ENCODE measurements at regions not wholly inside any gene's neighbourhood (a gene's known extent, or its start where the extent isn't known, plus 50 kb on each side); places are given as distances from the start of the nearest gene placed in this dataset.

- H3K9me3 Mint-ChIP-seq: no peaks in the 10 kb centered on the region
- peaks cover 2% of the 10 kb centered on the region; the same call in 1 of the 2 replicates for H3K27me3 Mint-ChIP-seq (ENCODE audit: insufficient read depth)
- H3K36me3 Mint-ChIP-seq (ENCODE audit: low read depth): no peaks in the 10 kb centered on the region
- DNase-seq: no peak
- no peak overlapping the region for H3K27ac Mint-ChIP-seq
- no peaks in the 10 kb centered on the region for H3K4me1 Mint-ChIP-seq (ENCODE audit: low read depth)
- no peak overlapping the region for H3K4me3 Mint-ChIP-seq
- TF ChIP-seq CTCF (IDR thresholded peaks at IDR 0.05): no peak
Measured at GRCh38 chrY:7866976-7867375, 955.4 kb upstream of the AMELY start.

- no peak for DNase-seq
- H3K27ac Mint-ChIP-seq: no peak overlapping the region
- no peak for TF ChIP-seq CTCF (IDR thresholded peaks at IDR 0.05)
- H3K4me3 Mint-ChIP-seq: no peak overlapping the region
- no peaks in the 10 kb centered on the region for H3K9me3 Mint-ChIP-seq
- H3K4me1 Mint-ChIP-seq (ENCODE audit: low read depth): no peaks in the 10 kb centered on the region
- no peaks in the 10 kb centered on the region; the same call in 1 of the 2 replicates for H3K27me3 Mint-ChIP-seq (ENCODE audit: insufficient read depth)
- no peaks in the 10 kb centered on the region for H3K36me3 Mint-ChIP-seq (ENCODE audit: low read depth)
Measured at GRCh38 chrY:7860781-7861614, 949.4 kb upstream of the AMELY start.

GRCh38 chrY:7850191-7850590 lies 938.6 kb upstream of the AMELY start:
- Mint-ChIP-seq H3K9me3 (no peaks in the 10 kb centered on the region), H3K27ac (no peak overlapping the region), H3K36me3 (ENCODE audit: low read depth) (no peaks in the 10 kb centered on the region), H3K4me3 (no peak overlapping the region), H3K4me1 (ENCODE audit: low read depth) (peaks cover 8% of the 10 kb centered on the region), H3K27me3 (ENCODE audit: insufficient read depth) (no peaks in the 10 kb centered on the region)
- no peak for DNase-seq
- TF ChIP-seq CTCF (IDR thresholded peaks at IDR 0.05): no peak

- no peak for DNase-seq
Measured at GRCh38 chrY:7845776-7846175, 934.2 kb upstream of the AMELY start.

GRCh38 chrY:7837046-7837445 lies 925.5 kb upstream of the AMELY start:
- Mint-ChIP-seq H3K27me3 (ENCODE audit: insufficient read depth) (peaks cover 6% of the 10 kb centered on the region; the same call in 1 of the 2 replicates), H3K36me3 (ENCODE audit: low read depth) (no peaks in the 10 kb centered on the region), H3K4me3 (no peak overlapping the region), H3K9me3 (no peaks in the 10 kb centered on the region), H3K27ac (no peak overlapping the region), H3K4me1 (ENCODE audit: low read depth) (peaks cover 22% of the 10 kb centered on the region)
- no peak for TF ChIP-seq CTCF (IDR thresholded peaks at IDR 0.05)
- DNase-seq: no peak

More at GRCh38 chrY:7845776-7846175, 934.2 kb upstream of the AMELY start:
- Mint-ChIP-seq H3K27me3 (ENCODE audit: insufficient read depth) (peaks cover 1% of the 10 kb centered on the region; the same call in 1 of the 2 replicates), H3K9me3 (0 out of 2 replicates have a peak, but pooled peaks cover 4% of the 10 kb centered on the region), H3K4me3 (no peak overlapping the region), H3K27ac (no peak overlapping the region), H3K36me3 (ENCODE audit: low read depth) (no peaks in the 10 kb centered on the region), H3K4me1 (ENCODE audit: low read depth) (peaks cover 8% of the 10 kb centered on the region)
- no peak for TF ChIP-seq CTCF (IDR thresholded peaks at IDR 0.05)

Measured in HFFc6 (cell line).